ENCODE measurements at regions not wholly inside any gene's neighbourhood (a gene's known extent, or its start where the extent isn't known, plus 50 kb on each side); places are given as distances from the start of the nearest gene placed in this dataset.
A peak's percentile ranks its signal among the peaks of the same experiment; 100 is the strongest.

- no peak for TF ChIP-seq THAP7 (CRISPR knock-in tag; IDR thresholded peaks at IDR 0.05)
- no peak for TF ChIP-seq ZNF660 (CRISPR knock-in tag; IDR thresholded peaks at IDR 0.05; ENCODE audit: borderline replicate concordance, low read depth)
- TF ChIP-seq ZMAT3 (CRISPR knock-in tag; conservative IDR thresholded peaks at IDR 0.05): no peak
- no peak for TF ChIP-seq ZNF296 (CRISPR knock-in tag; conservative IDR thresholded peaks at IDR 0.05)
- TF ChIP-seq SRSF1 (optimal IDR thresholded peaks at IDR 0.05; ENCODE audit: low read depth, low read length): no peak
- TF ChIP-seq ZNF3 (CRISPR knock-in tag; IDR thresholded peaks at IDR 0.05): no peak
- TF ChIP-seq RFX1 (IDR thresholded peaks at IDR 0.05): no peak
- TF ChIP-seq AHR (CRISPR knock-in tag; IDR thresholded peaks at IDR 0.05): 0 out of 2 replicates have a peak, but pooled peaks have one; percentile 75
- TF ChIP-seq HCFC1 (IDR thresholded peaks at IDR 0.05; ENCODE audit: low read depth, low read length): no peak
- TF ChIP-seq PAXIP1 (CRISPR knock-in tag; conservative IDR thresholded peaks at IDR 0.05): no peak
- no peak for TF ChIP-seq ZNF343 (CRISPR knock-in tag; IDR thresholded peaks at IDR 0.05)
- TF ChIP-seq CHD4 (IDR thresholded peaks at IDR 0.05; ENCODE audit: borderline replicate concordance, low read length): no peak
- TF ChIP-seq MZF1 (CRISPR knock-in tag; IDR thresholded peaks at IDR 0.05; ENCODE audit: borderline replicate concordance): no peak
- TF ChIP-seq ZNF207 (IDR thresholded peaks at IDR 0.05; ENCODE audit: borderline replicate concordance): no peak
- TF ChIP-seq CEBPB (IDR thresholded peaks at IDR 0.05; ENCODE audit: borderline replicate concordance, low read depth, low read length): no peak
- no peak for TF ChIP-seq ZBTB21 (CRISPR knock-in tag; IDR thresholded peaks at IDR 0.05)
- TF ChIP-seq ZMYM3 (CRISPR knock-in tag; IDR thresholded peaks at IDR 0.05): no peak
- TF ChIP-seq, protein P1, sequence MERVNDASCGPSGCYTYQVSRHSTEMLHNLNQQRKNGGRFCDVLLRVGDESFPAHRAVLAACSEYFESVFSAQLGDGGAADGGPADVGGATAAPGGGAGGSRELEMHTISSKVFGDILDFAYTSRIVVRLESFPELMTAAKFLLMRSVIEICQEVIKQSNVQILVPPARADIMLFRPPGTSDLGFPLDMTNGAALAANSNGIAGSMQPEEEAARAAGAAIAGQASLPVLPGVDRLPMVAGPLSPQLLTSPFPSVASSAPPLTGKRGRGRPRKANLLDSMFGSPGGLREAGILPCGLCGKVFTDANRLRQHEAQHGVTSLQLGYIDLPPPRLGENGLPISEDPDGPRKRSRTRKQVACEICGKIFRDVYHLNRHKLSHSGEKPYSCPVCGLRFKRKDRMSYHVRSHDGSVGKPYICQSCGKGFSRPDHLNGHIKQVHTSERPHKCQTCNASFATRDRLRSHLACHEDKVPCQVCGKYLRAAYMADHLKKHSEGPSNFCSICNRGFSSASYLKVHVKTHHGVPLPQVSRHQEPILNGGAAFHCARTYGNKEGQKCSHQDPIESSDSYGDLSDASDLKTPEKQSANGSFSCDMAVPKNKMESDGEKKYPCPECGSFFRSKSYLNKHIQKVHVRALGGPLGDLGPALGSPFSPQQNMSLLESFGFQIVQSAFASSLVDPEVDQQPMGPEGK (CRISPR knock-in tag; IDR thresholded peaks at IDR 0.05): no peak
- no peak for TF ChIP-seq ZNF747 (CRISPR knock-in tag; IDR thresholded peaks at IDR 0.05; ENCODE audit: borderline replicate concordance)
- TF ChIP-seq ZNF225 (CRISPR knock-in tag; IDR thresholded peaks at IDR 0.05): no peak
- TF ChIP-seq ZMYM4 (CRISPR knock-in tag; IDR thresholded peaks at IDR 0.05): peak; percentile 49; the same call in 1 of the 2 replicates
- TF ChIP-seq HNF4G (IDR thresholded peaks at IDR 0.05; ENCODE audit: borderline replicate concordance, low read depth, low read length): no peak
- no peak for TF ChIP-seq HNF4G (CRISPR knock-in tag; IDR thresholded peaks at IDR 0.05; ENCODE audit: borderline replicate concordance, low read depth)
- TF ChIP-seq ZBTB3 (CRISPR knock-in tag; IDR thresholded peaks at IDR 0.05; ENCODE audit: borderline replicate concordance, low read depth): no peak
- TF ChIP-seq ZNF777 (CRISPR knock-in tag; IDR thresholded peaks at IDR 0.05): no peak
- TF ChIP-seq PHF8 (CRISPR knock-in tag; IDR thresholded peaks at IDR 0.05): no peak
- no peak for TF ChIP-seq ZNF775 (CRISPR knock-in tag; IDR thresholded peaks at IDR 0.05; ENCODE audit: borderline replicate concordance)
- no peak for TF ChIP-seq RBM39 (IDR thresholded peaks at IDR 0.05; ENCODE audit: low read depth, low read length, poor library complexity, severe bottlenecking)
- no peak for TF ChIP-seq STAT5B (CRISPR knock-in tag; IDR thresholded peaks at IDR 0.05)
Measured at GRCh38 chr6:87929843-87930288, 117.8 kb upstream of the SPACA1 start (continued).
